ENCODE measurements at regions not wholly inside any gene's neighbourhood (a gene's known extent, or its start where the extent isn't known, plus 50 kb on each side); places are given as distances from the start of the nearest gene placed in this dataset.

DNA sequence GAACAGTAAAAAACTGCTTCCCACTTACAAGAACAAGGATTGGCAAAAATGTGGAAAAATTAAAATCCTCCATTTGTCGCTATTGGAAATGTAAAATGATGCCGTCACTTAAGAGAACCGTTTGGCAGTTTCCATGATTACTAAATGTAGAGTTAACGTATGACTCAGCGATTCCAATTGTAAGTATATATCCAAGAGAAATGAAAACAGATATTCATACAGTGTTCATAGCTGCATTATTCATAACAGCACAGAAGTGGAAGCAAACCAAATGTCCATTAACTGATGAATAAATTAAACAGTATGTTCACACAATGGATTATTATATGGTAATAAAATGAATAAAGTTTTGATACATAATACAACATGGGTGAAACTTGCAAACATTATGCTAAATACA lies 971.0 kb downstream of the AMY1C start:
- H3K27ac ChIP-seq: no peak overlapping the region
- DNase-seq (ENCODE audit: low spot score): no peak
- no peaks in the 10 kb centered on the region for H3K4me1 ChIP-seq
- no peak overlapping the region for H3K4me3 ChIP-seq
- H3K36me3 ChIP-seq: no peaks in the 10 kb centered on the region
- H3K27me3 ChIP-seq: no peaks in the 10 kb centered on the region
- H3K9me3 ChIP-seq: no peaks in the 10 kb centered on the region
- TF ChIP-seq CTCF (IDR thresholded peaks at IDR 0.05): no peak

DNA sequence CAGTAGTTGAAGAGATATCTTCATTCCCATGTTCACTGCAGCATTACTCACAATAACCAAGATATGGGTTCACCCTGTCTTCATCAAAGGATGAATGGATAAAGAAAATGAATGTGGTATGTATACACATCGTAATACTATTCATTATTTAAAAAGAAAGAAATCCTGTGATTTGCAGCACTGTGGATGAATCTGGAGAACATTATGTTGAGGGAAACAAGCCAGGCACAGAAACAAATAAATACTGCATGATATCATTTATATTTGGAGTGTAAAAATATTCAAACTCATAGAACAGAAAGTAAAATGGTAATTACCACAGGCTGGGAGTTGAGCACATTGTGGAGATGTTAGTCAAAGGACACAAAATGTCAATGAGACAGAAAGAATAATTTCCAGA lies 977.2 kb downstream of the AMY1C start:
- H3K27ac ChIP-seq: no peak overlapping the region
- DNase-seq (ENCODE audit: low spot score): no peak
- H3K27me3 ChIP-seq: no peaks in the 10 kb centered on the region
- H3K4me1 ChIP-seq: no peaks in the 10 kb centered on the region
- no peaks in the 10 kb centered on the region for H3K9me3 ChIP-seq
- H3K4me3 ChIP-seq: no peak overlapping the region
- H3K36me3 ChIP-seq: no peaks in the 10 kb centered on the region
- TF ChIP-seq CTCF (IDR thresholded peaks at IDR 0.05): no peak

DNA sequence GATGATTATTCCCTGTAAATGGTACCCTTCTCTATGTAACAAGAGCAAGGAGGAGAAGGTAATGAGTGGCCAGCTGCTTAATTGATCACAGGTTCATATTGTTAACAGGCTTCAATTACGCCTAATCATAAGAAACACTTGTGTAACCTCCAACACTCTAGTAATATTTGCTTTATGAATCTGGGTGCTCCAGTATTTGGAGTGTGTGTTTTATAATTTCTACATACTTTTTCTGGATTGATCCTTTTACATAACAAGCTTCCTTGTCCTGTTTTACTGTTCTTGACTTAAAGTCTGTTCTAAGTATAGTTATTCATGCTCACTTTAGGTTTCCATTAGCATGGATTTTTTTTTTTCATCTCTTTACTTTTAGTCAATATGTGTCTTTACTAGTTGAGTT lies 984.2 kb downstream of the AMY1C start:
- no peak overlapping the region for H3K4me3 ChIP-seq
- H3K36me3 ChIP-seq: no peaks in the 10 kb centered on the region
- no peaks in the 10 kb centered on the region for H3K4me1 ChIP-seq
- no peak for TF ChIP-seq CTCF (IDR thresholded peaks at IDR 0.05)
- H3K27me3 ChIP-seq: no peaks in the 10 kb centered on the region
- no peak overlapping the region for H3K27ac ChIP-seq
- no peaks in the 10 kb centered on the region for H3K9me3 ChIP-seq
- DNase-seq (ENCODE audit: low spot score): no peak

DNA sequence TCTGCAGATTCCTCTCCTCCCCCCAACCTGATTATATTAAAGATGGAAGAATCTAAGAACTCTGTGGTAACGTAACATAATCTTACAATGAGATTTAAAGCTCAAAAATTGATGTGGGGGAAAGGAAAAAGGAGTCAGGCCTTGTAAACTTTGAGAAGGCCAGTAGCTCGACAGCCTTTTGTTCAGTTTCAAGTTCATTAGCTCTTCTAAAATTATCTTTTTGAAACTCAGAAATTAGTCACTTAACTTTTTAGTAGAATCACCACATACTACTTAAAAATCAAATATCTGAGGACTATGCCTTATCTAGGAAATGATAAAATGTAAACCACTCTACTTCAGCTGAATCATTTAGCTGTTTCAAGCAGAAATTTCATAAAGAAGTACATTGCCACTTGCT lies 996.2 kb downstream of the AMY1C start:
- H3K4me3 ChIP-seq: no peak overlapping the region
- H3K36me3 ChIP-seq: no peaks in the 10 kb centered on the region
- no peak for TF ChIP-seq CTCF (IDR thresholded peaks at IDR 0.05)
- no peaks in the 10 kb centered on the region for H3K27me3 ChIP-seq
- DNase-seq (ENCODE audit: low spot score): no peak
- H3K27ac ChIP-seq: no peak overlapping the region
- no peaks in the 10 kb centered on the region for H3K4me1 ChIP-seq
- no peaks in the 10 kb centered on the region for H3K9me3 ChIP-seq

- Histone ChIP-seq H3K4me1 (no peaks in the 10 kb centered on the region), H3K27me3 (no peaks in the 10 kb centered on the region), H3K4me3 (no peak overlapping the region), H3K36me3 (no peaks in the 10 kb centered on the region), H3K9me3 (no peaks in the 10 kb centered on the region), H3K27ac (no peak overlapping the region)
- TF ChIP-seq CTCF (IDR thresholded peaks at IDR 0.05): no peak
- no peak for DNase-seq (ENCODE audit: low spot score)
Observed at GRCh38 chr1:104746994-104747393, 997.3 kb downstream of the AMY1C start.

DNA sequence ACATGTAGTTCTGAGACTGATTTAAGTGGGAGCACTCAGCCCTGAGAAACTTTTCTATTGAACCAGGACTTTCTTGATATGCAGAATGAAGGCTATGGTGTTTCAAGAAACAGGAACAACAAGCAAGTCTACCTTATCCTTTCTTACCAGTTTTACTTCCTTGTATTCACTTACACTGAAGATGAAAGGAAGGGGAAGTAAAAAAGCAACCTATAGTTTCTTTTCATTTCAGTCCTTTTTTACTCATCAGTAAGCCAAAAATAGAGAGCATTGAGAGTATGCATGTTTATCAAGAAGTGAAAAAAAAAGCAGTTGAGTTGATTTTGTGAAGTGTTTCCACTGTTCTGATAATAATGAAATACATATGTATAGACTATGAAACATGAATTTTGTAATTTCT lies 1010.3 kb downstream of the AMY1C start:
- DNase-seq (ENCODE audit: low spot score): no peak
- Histone ChIP-seq H3K27ac (no peak overlapping the region), H3K27me3 (no peaks in the 10 kb centered on the region), H3K36me3 (no peaks in the 10 kb centered on the region), H3K4me3 (no peak overlapping the region), H3K9me3 (no peaks in the 10 kb centered on the region), H3K4me1 (no peaks in the 10 kb centered on the region)
- TF ChIP-seq CTCF (IDR thresholded peaks at IDR 0.05): no peak

Measured in right atrium auricular region (tissue), 2 donors.